ENCODE measurements at regions not wholly inside any gene's neighbourhood (a gene's known extent, or its start where the extent isn't known, plus 50 kb on each side); places are given as distances from the start of the nearest gene placed in this dataset.

GRCh38 chr6:81820422-81820821 lies 67.9 kb upstream of the TENT5A start:
- in situ Hi-C loops (cut with HindIII; ENCODE audit: low pct_unique_long_range_greater_than_20kb, low sequenced_read_pairs), result no loop called here

GRCh38 chr6:81819767-81820166 lies 67.3 kb upstream of the TENT5A start:
- DNase-seq (ENCODE audit: low read depth), result no peak
- in situ Hi-C loops (cut with HindIII; ENCODE audit: low pct_unique_long_range_greater_than_20kb, low sequenced_read_pairs), result no loop called here

More at GRCh38 chr6:81820422-81820821, 67.9 kb upstream of the TENT5A start:
- DNase-seq (ENCODE audit: low read depth), result no peak

- in situ Hi-C loops (cut with HindIII; ENCODE audit: low pct_unique_long_range_greater_than_20kb, low sequenced_read_pairs), result no loop called here
- no peak for DNase-seq (ENCODE audit: low read depth)
Measured at GRCh38 chr6:81818901-81819361, 66.5 kb upstream of the TENT5A start.

- in situ Hi-C loops (cut with HindIII; ENCODE audit: low pct_unique_long_range_greater_than_20kb, low sequenced_read_pairs), result no loop called here
- DNase-seq (ENCODE audit: low read depth), result peak; percentile 59
Measured at GRCh38 chr6:81816380-81816779, 63.9 kb upstream of the TENT5A start.

- in situ Hi-C loops (cut with HindIII; ENCODE audit: low pct_unique_long_range_greater_than_20kb, low sequenced_read_pairs), result no loop called here
- DNase-seq (ENCODE audit: low read depth), result no peak
Measured at GRCh38 chr6:81814370-81815076, 62.0 kb upstream of the TENT5A start.

GRCh38 chr6:81813305-81813704 lies 60.8 kb upstream of the TENT5A start:
- in situ Hi-C loops (cut with HindIII; ENCODE audit: low pct_unique_long_range_greater_than_20kb, low sequenced_read_pairs), result no loop called here
- no peak for DNase-seq (ENCODE audit: low read depth)

- no peak for DNase-seq (ENCODE audit: low read depth)
- in situ Hi-C loops (cut with HindIII; ENCODE audit: low pct_unique_long_range_greater_than_20kb, low sequenced_read_pairs), result no loop called here
Measured at GRCh38 chr6:81812401-81812800, 59.9 kb upstream of the TENT5A start.

- in situ Hi-C loops (cut with HindIII; ENCODE audit: low pct_unique_long_range_greater_than_20kb, low sequenced_read_pairs), result no loop called here
- DNase-seq (ENCODE audit: low read depth), result no peak
Measured at GRCh38 chr6:81808851-81809570, 56.5 kb upstream of the TENT5A start.

- in situ Hi-C loops (cut with HindIII; ENCODE audit: low pct_unique_long_range_greater_than_20kb, low sequenced_read_pairs), result no loop called here
- DNase-seq (ENCODE audit: low read depth), result no peak
Measured at GRCh38 chr6:81806793-81807565, 54.5 kb upstream of the TENT5A start.

- no peak for DNase-seq (ENCODE audit: low read depth)
- in situ Hi-C loops (cut with HindIII; ENCODE audit: low pct_unique_long_range_greater_than_20kb, low sequenced_read_pairs), result no loop called here
Measured at GRCh38 chr6:81802356-81802755, 49.9 kb upstream of the TENT5A start.
